Breast epithelium (tissue), 3 donors: ENCODE measurements at regions not wholly inside any gene's neighbourhood (a gene's known extent, or its start where the extent isn't known, plus 50 kb on each side); places are given as distances from the start of the nearest gene placed in this dataset.

ENCODE experiments used
- CTCF ChIP-seq, 3 donors: fragments of 450-650 bp; IDR thresholded peaks; one replicate each; pipeline ENCODE4 v1.5.1; 2016 to 2017; ENCODE audit warnings: antibody characterized with exemption in 3 of 3, mild to moderate bottlenecking in 3 of 3, moderate library complexity in 3 of 3
- POLR2A ChIP-seq: fragments of 450-650 bp; IDR thresholded peaks from one replicate; pipeline ENCODE4 v1.6.1; 2016; ENCODE audit warnings: antibody characterized with exemption, mild to moderate bottlenecking, moderate library complexity
- POLR2AphosphoS5 ChIP-seq, 3 donors: sonication (generic); formaldehyde crosslinking; IDR thresholded peaks; one replicate each; pipeline ENCODE4 v1.6.1; 2017; ENCODE audit warnings: antibody characterized with exemption in 3 of 3

- TF ChIP-seq POLR2A (no peak), CTCF (IDR thresholded peaks at IDR 0.05) (no peak), POLR2AphosphoS5 (IDR thresholded peaks at IDR 0.05) (no peak)
These were observed 381.5 kb upstream of the PRKX start for GRCh38 chrX:4094926-4095325.
